ENCODE measurements at regions not wholly inside any gene's neighbourhood (a gene's known extent, or its start where the extent isn't known, plus 50 kb on each side); places are given as distances from the start of the nearest gene placed in this dataset.

- TF ChIP-seq POLR2A (IDR thresholded peaks at IDR 0.05), result no peak
- TF ChIP-seq, protein P1, sequence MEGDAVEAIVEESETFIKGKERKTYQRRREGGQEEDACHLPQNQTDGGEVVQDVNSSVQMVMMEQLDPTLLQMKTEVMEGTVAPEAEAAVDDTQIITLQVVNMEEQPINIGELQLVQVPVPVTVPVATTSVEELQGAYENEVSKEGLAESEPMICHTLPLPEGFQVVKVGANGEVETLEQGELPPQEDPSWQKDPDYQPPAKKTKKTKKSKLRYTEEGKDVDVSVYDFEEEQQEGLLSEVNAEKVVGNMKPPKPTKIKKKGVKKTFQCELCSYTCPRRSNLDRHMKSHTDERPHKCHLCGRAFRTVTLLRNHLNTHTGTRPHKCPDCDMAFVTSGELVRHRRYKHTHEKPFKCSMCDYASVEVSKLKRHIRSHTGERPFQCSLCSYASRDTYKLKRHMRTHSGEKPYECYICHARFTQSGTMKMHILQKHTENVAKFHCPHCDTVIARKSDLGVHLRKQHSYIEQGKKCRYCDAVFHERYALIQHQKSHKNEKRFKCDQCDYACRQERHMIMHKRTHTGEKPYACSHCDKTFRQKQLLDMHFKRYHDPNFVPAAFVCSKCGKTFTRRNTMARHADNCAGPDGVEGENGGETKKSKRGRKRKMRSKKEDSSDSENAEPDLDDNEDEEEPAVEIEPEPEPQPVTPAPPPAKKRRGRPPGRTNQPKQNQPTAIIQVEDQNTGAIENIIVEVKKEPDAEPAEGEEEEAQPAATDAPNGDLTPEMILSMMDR (IDR thresholded peaks at IDR 0.05), result no peak
Measured at GRCh38 chr13:104936304-104936703, 1599.2 kb downstream of the EFNB2 start.
